ENCODE measurements at regions not wholly inside any gene's neighbourhood (a gene's known extent, or its start where the extent isn't known, plus 50 kb on each side); places are given as distances from the start of the nearest gene placed in this dataset.
A peak's percentile ranks its signal among the peaks of the same experiment; 100 is the strongest.

DNA sequence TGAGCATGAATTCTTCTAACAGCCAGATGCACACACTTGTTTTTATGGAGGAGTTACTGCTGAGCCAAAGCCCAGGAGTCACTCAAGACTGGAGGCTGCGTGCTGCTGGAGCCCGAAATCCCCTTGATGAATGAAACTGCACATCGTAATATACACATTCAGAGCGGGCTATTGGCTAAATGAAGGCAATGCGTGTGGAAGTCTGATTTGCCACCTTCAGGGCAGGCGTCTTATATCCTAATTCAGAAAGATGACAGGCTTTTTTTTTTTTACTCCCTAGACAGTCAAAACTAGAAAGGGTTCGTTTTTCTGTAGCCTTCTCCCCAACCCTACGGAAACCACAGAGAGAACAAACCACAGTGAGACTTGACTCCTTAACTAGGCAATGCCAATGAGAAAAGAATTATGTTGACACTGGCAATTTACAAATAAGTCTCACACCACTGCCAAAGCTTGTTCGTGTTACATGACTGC, 227.2 kb upstream of the KLF14 start:
- TF ChIP-seq, protein P1, sequence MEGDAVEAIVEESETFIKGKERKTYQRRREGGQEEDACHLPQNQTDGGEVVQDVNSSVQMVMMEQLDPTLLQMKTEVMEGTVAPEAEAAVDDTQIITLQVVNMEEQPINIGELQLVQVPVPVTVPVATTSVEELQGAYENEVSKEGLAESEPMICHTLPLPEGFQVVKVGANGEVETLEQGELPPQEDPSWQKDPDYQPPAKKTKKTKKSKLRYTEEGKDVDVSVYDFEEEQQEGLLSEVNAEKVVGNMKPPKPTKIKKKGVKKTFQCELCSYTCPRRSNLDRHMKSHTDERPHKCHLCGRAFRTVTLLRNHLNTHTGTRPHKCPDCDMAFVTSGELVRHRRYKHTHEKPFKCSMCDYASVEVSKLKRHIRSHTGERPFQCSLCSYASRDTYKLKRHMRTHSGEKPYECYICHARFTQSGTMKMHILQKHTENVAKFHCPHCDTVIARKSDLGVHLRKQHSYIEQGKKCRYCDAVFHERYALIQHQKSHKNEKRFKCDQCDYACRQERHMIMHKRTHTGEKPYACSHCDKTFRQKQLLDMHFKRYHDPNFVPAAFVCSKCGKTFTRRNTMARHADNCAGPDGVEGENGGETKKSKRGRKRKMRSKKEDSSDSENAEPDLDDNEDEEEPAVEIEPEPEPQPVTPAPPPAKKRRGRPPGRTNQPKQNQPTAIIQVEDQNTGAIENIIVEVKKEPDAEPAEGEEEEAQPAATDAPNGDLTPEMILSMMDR (IDR thresholded peaks at IDR 0.05; ENCODE audit: insufficient read depth in 1 of 2, low read depth in 1 of 2, low read length in 1 of 2, severe bottlenecking in 1 of 2, unreplicated experiment in 1 of 2): no peak
- ChIA-PET CTCF (no interaction called here), POLR2A (no interaction called here)
- Histone ChIP-seq H3K27me3 (replicated peaks; ENCODE audit: control insufficient read depth, insufficient read depth, low read length) (no peaks in the 10 kb centered on the region), H3K9me3 (no peaks in the 10 kb centered on the region), H3K4me1 (no peaks in the 10 kb centered on the region), H3K36me3 (ENCODE audit: control insufficient read depth, insufficient read depth, low read length) (no peaks in the 10 kb centered on the region), H3K4me3 (ENCODE audit: low read depth, low read length) (no peak overlapping the region)
- peak overlapping the region; percentile 78 for H3K27ac Mint-ChIP-seq (ENCODE audit: unreplicated experiment)
- H3K4me1 Mint-ChIP-seq (ENCODE audit: low read depth, unreplicated experiment): peaks cover 7% of the 10 kb centered on the region
- H3K9me3 Mint-ChIP-seq (ENCODE audit: unreplicated experiment): no peaks in the 10 kb centered on the region
- BruUV-seq (replicated peaks): no TSS peak
- no peaks in the 10 kb centered on the region for H3K27me3 Mint-ChIP-seq (ENCODE audit: insufficient read depth, unreplicated experiment)
- no peak for DNase-seq
- intact Hi-C loops (cut with micrococcal nuclease; ENCODE audit: unreplicated experiment): loop anchor here (5.0 kb wide), 1 partner anchor 64 kb away; no protein-coding TSS in a partner anchor
- H3K36me3 Mint-ChIP-seq (ENCODE audit: insufficient read depth, unreplicated experiment): no peaks in the 10 kb centered on the region
- no peak overlapping the region for H3K4me3 Mint-ChIP-seq (ENCODE audit: unreplicated experiment)

DNA sequence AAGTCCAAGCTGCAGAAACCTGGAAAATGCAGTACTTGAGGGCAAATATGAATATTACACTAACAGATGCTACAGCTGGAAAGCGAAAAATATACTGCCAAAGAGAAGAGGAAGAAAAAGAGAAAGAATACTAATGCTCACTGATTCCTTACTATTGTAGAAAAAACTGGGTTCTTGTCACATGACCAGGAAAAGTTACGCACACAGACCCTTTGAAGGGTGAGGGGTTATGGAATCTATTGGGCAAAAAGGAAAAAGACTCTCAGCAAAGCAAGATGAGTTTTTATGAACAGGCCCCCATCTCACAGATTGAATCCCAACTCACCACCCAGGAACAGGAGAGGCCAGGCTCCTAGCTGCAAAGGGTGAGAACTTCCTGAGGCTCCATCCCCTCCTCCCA, 228.1 kb upstream of the KLF14 start:
- ChIA-PET CTCF (interaction anchor here (2.4 kb wide), 1 partner anchor 65 kb away, joined by 6 read pairs; no protein-coding TSS in a partner anchor), POLR2A (no interaction called here)
- TF ChIP-seq, protein P1 (IDR thresholded peaks at IDR 0.05; ENCODE audit: insufficient read depth in 1 of 2, low read depth in 1 of 2, low read length in 1 of 2, severe bottlenecking in 1 of 2, unreplicated experiment in 1 of 2): no peak
- no peak for DNase-seq
- H3K4me3 ChIP-seq (ENCODE audit: low read depth, low read length): no peak overlapping the region
- BruUV-seq (replicated peaks): no TSS peak
- no peaks in the 10 kb centered on the region for H3K4me1 ChIP-seq
- Mint-ChIP-seq H3K36me3 (ENCODE audit: insufficient read depth, unreplicated experiment) (no peaks in the 10 kb centered on the region), H3K9me3 (ENCODE audit: unreplicated experiment) (no peaks in the 10 kb centered on the region), H3K27me3 (ENCODE audit: insufficient read depth, unreplicated experiment) (no peaks in the 10 kb centered on the region), H3K4me3 (ENCODE audit: unreplicated experiment) (no peak overlapping the region), H3K27ac (ENCODE audit: unreplicated experiment) (no peak overlapping the region), H3K4me1 (ENCODE audit: low read depth, unreplicated experiment) (peaks cover 7% of the 10 kb centered on the region)
- no peaks in the 10 kb centered on the region for H3K27me3 ChIP-seq (replicated peaks; ENCODE audit: control insufficient read depth, insufficient read depth, low read length)
- intact Hi-C loops (cut with micrococcal nuclease; ENCODE audit: unreplicated experiment): loop anchor here (5.0 kb wide), 1 partner anchor 65 kb away; no protein-coding TSS in a partner anchor
- no peaks in the 10 kb centered on the region for H3K9me3 ChIP-seq
- no peaks in the 10 kb centered on the region for H3K36me3 ChIP-seq (ENCODE audit: control insufficient read depth, insufficient read depth, low read length)

DNA sequence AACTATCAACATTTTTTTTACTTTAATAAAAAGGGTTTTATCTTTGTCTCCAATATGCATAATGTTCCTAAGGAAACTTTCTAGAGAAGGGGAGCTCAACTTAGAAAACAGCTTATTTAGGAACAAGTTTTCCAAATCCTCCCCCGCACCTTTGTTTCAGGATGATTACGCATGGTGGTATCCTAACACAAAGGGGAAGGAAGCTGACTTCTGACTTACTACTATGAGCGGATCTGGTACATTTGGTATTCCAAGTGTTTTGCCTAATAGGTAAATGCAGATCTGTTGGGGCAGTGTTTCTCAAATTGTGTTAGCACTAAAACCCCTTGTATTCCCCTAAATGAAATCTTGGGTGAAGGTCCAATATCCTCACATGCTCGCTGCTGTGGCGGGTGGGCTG, 229.3 kb upstream of the KLF14 start:
- no peaks in the 10 kb centered on the region for H3K36me3 Mint-ChIP-seq (ENCODE audit: insufficient read depth, unreplicated experiment)
- no peaks in the 10 kb centered on the region for H3K9me3 Mint-ChIP-seq (ENCODE audit: unreplicated experiment)
- ChIA-PET CTCF (interaction anchor here (2.4 kb wide), 1 partner anchor 66 kb away, joined by 6 read pairs; no protein-coding TSS in a partner anchor), POLR2A (no interaction called here)
- DNase-seq: no peak
- Histone ChIP-seq H3K27me3 (replicated peaks; ENCODE audit: control insufficient read depth, insufficient read depth, low read length) (no peaks in the 10 kb centered on the region), H3K36me3 (ENCODE audit: control insufficient read depth, insufficient read depth, low read length) (no peaks in the 10 kb centered on the region), H3K4me3 (ENCODE audit: low read depth, low read length) (no peak overlapping the region), H3K4me1 (no peaks in the 10 kb centered on the region), H3K9me3 (no peaks in the 10 kb centered on the region)
- no peak overlapping the region for H3K27ac Mint-ChIP-seq (ENCODE audit: unreplicated experiment)
- H3K4me3 Mint-ChIP-seq (ENCODE audit: unreplicated experiment): no peak overlapping the region
- no TSS peak for BruUV-seq (replicated peaks)
- intact Hi-C loops (cut with micrococcal nuclease; ENCODE audit: unreplicated experiment): loop anchor here (5.0 kb wide), 1 partner anchor 66 kb away; no protein-coding TSS in a partner anchor
- H3K27me3 Mint-ChIP-seq (ENCODE audit: insufficient read depth, unreplicated experiment): no peaks in the 10 kb centered on the region
- TF ChIP-seq, protein P1 (IDR thresholded peaks at IDR 0.05; ENCODE audit: insufficient read depth in 1 of 2, low read depth in 1 of 2, low read length in 1 of 2, severe bottlenecking in 1 of 2, unreplicated experiment in 1 of 2): no peak
- H3K4me1 Mint-ChIP-seq (ENCODE audit: low read depth, unreplicated experiment): peaks cover 7% of the 10 kb centered on the region
